ENCODE measurements at regions not wholly inside any gene's neighbourhood (a gene's known extent, or its start where the extent isn't known, plus 50 kb on each side); places are given as distances from the start of the nearest gene placed in this dataset.

- TF ChIP-seq, protein P1, sequence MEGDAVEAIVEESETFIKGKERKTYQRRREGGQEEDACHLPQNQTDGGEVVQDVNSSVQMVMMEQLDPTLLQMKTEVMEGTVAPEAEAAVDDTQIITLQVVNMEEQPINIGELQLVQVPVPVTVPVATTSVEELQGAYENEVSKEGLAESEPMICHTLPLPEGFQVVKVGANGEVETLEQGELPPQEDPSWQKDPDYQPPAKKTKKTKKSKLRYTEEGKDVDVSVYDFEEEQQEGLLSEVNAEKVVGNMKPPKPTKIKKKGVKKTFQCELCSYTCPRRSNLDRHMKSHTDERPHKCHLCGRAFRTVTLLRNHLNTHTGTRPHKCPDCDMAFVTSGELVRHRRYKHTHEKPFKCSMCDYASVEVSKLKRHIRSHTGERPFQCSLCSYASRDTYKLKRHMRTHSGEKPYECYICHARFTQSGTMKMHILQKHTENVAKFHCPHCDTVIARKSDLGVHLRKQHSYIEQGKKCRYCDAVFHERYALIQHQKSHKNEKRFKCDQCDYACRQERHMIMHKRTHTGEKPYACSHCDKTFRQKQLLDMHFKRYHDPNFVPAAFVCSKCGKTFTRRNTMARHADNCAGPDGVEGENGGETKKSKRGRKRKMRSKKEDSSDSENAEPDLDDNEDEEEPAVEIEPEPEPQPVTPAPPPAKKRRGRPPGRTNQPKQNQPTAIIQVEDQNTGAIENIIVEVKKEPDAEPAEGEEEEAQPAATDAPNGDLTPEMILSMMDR (IDR thresholded peaks at IDR 0.05), result no peak
- Histone ChIP-seq H3K9me3 (no peaks in the 10 kb centered on the region), H3K4me1 (ENCODE audit: low read depth) (no peaks in the 10 kb centered on the region), H3K36me3 (ENCODE audit: low read depth) (no peaks in the 10 kb centered on the region), H3K4me3 (no peak overlapping the region)
- DNase-seq (no peak), ATAC-seq (no peak)
- intact Hi-C loops (cut with DNase I, micrococcal nuclease), result no loop called here
Observed at GRCh38 chr5:143738417-143739401, 73.3 kb upstream of the HMHB1 start.

DNA sequence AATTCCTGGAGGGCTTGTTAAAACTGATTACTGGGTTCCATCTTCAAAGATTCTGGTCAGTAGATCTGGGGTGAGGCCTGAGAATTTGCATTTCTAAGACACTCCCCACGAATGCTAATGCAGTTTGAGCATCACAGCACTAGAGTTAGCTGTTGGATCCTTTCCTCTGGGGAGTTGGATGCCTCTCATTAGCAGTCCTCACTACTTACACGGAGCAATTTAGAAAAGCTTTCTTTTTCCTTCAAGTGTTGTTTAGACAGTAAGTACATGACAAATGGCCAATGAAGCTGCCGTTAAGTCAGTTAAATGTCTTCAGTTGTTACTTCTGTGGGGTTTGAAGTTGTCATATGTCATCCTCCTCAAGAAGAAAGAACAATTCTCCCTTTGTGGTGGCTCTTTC is 74.9 kb upstream of the HMHB1 start:
- no peak for ATAC-seq
- Histone ChIP-seq H3K4me1 (ENCODE audit: low read depth) (no peaks in the 10 kb centered on the region), H3K9me3 (no peaks in the 10 kb centered on the region), H3K4me3 (no peak overlapping the region), H3K36me3 (ENCODE audit: low read depth) (no peaks in the 10 kb centered on the region)
- intact Hi-C loops (cut with DNase I, micrococcal nuclease), result no loop called here
- no peak for DNase-seq
- TF ChIP-seq, protein P1 (IDR thresholded peaks at IDR 0.05), result no peak

DNA sequence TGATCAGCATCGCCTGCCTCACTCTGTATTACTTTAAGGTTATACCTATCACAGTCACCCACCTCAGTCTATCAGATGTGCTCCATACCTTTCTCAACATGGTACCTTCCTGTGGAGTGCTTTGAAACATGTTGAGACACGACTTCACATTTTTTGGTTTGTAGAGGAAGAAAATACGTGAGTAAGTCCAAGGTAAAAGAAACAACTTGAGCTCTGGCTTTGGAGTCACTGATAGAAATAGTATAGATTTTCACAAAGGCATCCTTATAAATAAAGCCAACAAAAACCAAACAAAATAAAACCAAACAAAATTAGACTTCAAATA is 77.5 kb upstream of the HMHB1 start:
- no peaks in the 10 kb centered on the region for H3K4me1 ChIP-seq (ENCODE audit: low read depth)
- H3K4me3 ChIP-seq, result no peak overlapping the region
- no peak for DNase-seq
- no peaks in the 10 kb centered on the region for H3K36me3 ChIP-seq (ENCODE audit: low read depth)
- TF ChIP-seq, protein P1 (IDR thresholded peaks at IDR 0.05), result no peak
- ATAC-seq, result no peak
- intact Hi-C loops (cut with DNase I, micrococcal nuclease), result no loop called here
- no peaks in the 10 kb centered on the region for H3K9me3 ChIP-seq

DNA sequence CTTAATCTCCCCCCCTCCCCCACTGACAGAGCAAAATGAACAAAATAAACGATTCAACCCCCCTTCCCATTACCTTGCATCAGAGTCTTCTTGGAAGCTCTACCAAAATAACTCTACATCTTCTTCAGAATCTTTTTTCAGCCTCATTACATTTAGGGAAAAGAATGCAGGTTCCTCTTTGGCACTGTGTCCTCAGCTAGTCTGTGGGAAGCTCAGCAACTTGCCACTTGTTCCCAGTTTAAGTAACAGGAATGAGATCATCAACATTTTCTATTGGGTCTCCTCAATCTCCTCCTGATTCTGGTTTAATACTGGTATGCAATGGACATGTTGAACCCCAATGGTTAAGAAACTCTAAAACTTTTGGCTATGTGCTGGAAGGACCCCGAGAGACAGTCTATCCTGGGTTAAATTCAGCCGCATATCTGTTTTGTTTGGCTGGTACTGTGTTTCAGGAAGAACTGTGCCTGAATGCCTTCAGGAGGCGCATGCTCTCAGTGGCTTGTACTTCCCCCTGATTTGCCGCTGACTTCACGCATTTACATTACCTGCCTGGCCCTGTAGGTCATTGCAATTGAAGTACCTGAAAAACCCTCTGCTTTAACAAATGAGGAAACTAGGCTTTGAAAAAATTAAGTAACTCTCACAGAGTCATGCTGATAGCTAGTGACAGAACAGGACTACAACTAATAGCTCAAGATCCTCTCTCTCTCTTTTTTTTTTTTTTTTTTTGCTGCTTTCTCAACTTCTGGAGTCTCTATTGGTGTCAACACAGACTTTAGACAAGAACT is 78.1 kb upstream of the HMHB1 start:
- H3K4me3 ChIP-seq, result no peak overlapping the region
- TF ChIP-seq, protein P1 (IDR thresholded peaks at IDR 0.05), result no peak
- H3K9me3 ChIP-seq, result no peaks in the 10 kb centered on the region
- no peaks in the 10 kb centered on the region for H3K4me1 ChIP-seq (ENCODE audit: low read depth)
- no peak for ATAC-seq
- no peak for DNase-seq
- no peaks in the 10 kb centered on the region for H3K36me3 ChIP-seq (ENCODE audit: low read depth)
- intact Hi-C loops (cut with DNase I, micrococcal nuclease), result no loop called here

- TF ChIP-seq, protein P1 (IDR thresholded peaks at IDR 0.05), result no peak
- no peak for DNase-seq
- no peak overlapping the region for H3K4me3 ChIP-seq
- no peak for ATAC-seq
- no peaks in the 10 kb centered on the region for H3K9me3 ChIP-seq
- intact Hi-C loops (cut with DNase I, micrococcal nuclease), result no loop called here
- no peaks in the 10 kb centered on the region for H3K36me3 ChIP-seq (ENCODE audit: low read depth)
- no peaks in the 10 kb centered on the region for H3K4me1 ChIP-seq (ENCODE audit: low read depth)
Observed at GRCh38 chr5:143732402-143732801, 79.6 kb upstream of the HMHB1 start.
